Mononuclear cell (primary cell): ENCODE measurements at regions not wholly inside any gene's neighbourhood (a gene's known extent, or its start where the extent isn't known, plus 50 kb on each side); places are given as distances from the start of the nearest gene placed in this dataset.
"Not testable (repeated sequence)": the region's sequence is repeated elsewhere in the genome, so short reads cannot be mapped to it uniquely, and the experiment has no call there.

Experiments
- H3K27me3 ChIP-seq: 2 replicates; pipeline ENCODE4 v1.6.0; 2011; ENCODE audit warnings: low read length, control low read depth; ENCODE audit not compliant: insufficient read depth
- H3K4me1 ChIP-seq: 2 replicates; pipeline ENCODE4 v1.5.1; 2011; ENCODE audit warnings: mild to moderate bottlenecking, low read length, control low read depth; ENCODE audit not compliant: insufficient read depth
- H3K4me3 ChIP-seq: 2 replicates; pipeline ENCODE4 v1.5.1; 2011; ENCODE audit warnings: mild to moderate bottlenecking, low read length, moderate library complexity
- H3K9me3 ChIP-seq: 2 replicates; pipeline ENCODE4 v1.5.1; 2011; ENCODE audit warnings: low read depth, mild to moderate bottlenecking, control low read depth, low read length

- H3K4me1 ChIP-seq, H3K27me3 ChIP-seq, H3K9me3 ChIP-seq, H3K4me3 ChIP-seq: not testable (repeated sequence)
These were observed 297.4 kb downstream of the CACNA1B start for GRCh38 chr9:138174954-138175353.

GRCh38 chr9:138175354-138175753, 297.8 kb downstream of the CACNA1B start:
- not testable (repeated sequence) for H3K27me3 ChIP-seq, H3K9me3 ChIP-seq, H3K4me1 ChIP-seq, H3K4me3 ChIP-seq

GRCh38 chr9:138177091-138177490, 299.5 kb downstream of the CACNA1B start:
- not testable (repeated sequence) for H3K27me3 ChIP-seq, H3K9me3 ChIP-seq, H3K4me3 ChIP-seq, H3K4me1 ChIP-seq

- not testable (repeated sequence) for H3K27me3 ChIP-seq, H3K4me3 ChIP-seq, H3K9me3 ChIP-seq, H3K4me1 ChIP-seq
These were observed 301.4 kb downstream of the CACNA1B start for GRCh38 chr9:138179003-138179402.

GRCh38 chr9:138179671-138180070, 302.1 kb downstream of the CACNA1B start:
- not testable (repeated sequence) for H3K4me3 ChIP-seq, H3K9me3 ChIP-seq, H3K27me3 ChIP-seq, H3K4me1 ChIP-seq

- H3K9me3 ChIP-seq, H3K4me3 ChIP-seq, H3K4me1 ChIP-seq: not testable (repeated sequence)
These were observed 304.4 kb downstream of the CACNA1B start for GRCh38 chr9:138181963-138182362.

GRCh38 chr9:138197156-138197555, 319.6 kb downstream of the CACNA1B start:
- not testable (repeated sequence) for H3K4me3 ChIP-seq, H3K27me3 ChIP-seq, H3K9me3 ChIP-seq, H3K4me1 ChIP-seq

More at GRCh38 chr9:138181963-138182362, 304.4 kb downstream of the CACNA1B start:
- not testable (repeated sequence) for H3K27me3 ChIP-seq

GRCh38 chr9:138198963-138199362, 321.4 kb downstream of the CACNA1B start:
- H3K27me3 ChIP-seq, H3K4me3 ChIP-seq, H3K4me1 ChIP-seq, H3K9me3 ChIP-seq: not testable (repeated sequence)

- not testable (repeated sequence) for H3K4me1 ChIP-seq, H3K9me3 ChIP-seq, H3K4me3 ChIP-seq, H3K27me3 ChIP-seq
These were observed 322.3 kb downstream of the CACNA1B start for GRCh38 chr9:138199917-138200316.

GRCh38 chr9:138200481-138201142, 323.0 kb downstream of the CACNA1B start:
- H3K9me3 ChIP-seq, H3K4me3 ChIP-seq, H3K4me1 ChIP-seq, H3K27me3 ChIP-seq: not testable (repeated sequence)

- H3K9me3 ChIP-seq, H3K4me3 ChIP-seq, H3K27me3 ChIP-seq, H3K4me1 ChIP-seq: not testable (repeated sequence)
These were observed 323.7 kb downstream of the CACNA1B start for GRCh38 chr9:138201167-138201889.

GRCh38 chr9:138202043-138202442, 324.5 kb downstream of the CACNA1B start:
- not testable (repeated sequence) for H3K4me1 ChIP-seq, H3K4me3 ChIP-seq, H3K9me3 ChIP-seq, H3K27me3 ChIP-seq

- not testable (repeated sequence) for H3K4me3 ChIP-seq, H3K4me1 ChIP-seq, H3K27me3 ChIP-seq, H3K9me3 ChIP-seq
These were observed 325.7 kb downstream of the CACNA1B start for GRCh38 chr9:138203304-138203703.

GRCh38 chr9:138203872-138204271, 326.3 kb downstream of the CACNA1B start:
- H3K4me1 ChIP-seq, H3K9me3 ChIP-seq, H3K4me3 ChIP-seq, H3K27me3 ChIP-seq: not testable (repeated sequence)

- not testable (repeated sequence) for H3K4me1 ChIP-seq, H3K4me3 ChIP-seq, H3K9me3 ChIP-seq, H3K27me3 ChIP-seq
These were observed 328.5 kb downstream of the CACNA1B start for GRCh38 chr9:138206108-138206507.
